ENCODE measurements at regions not wholly inside any gene's neighbourhood (a gene's known extent, or its start where the extent isn't known, plus 50 kb on each side); places are given as distances from the start of the nearest gene placed in this dataset.

GRCh38 chr1:93744299-93744988 lies 62.8 kb upstream of the BCAR3 start:
- no peak for DNase-seq

- DNase-seq, result no peak
Observed at GRCh38 chr1:93743465-93743864, 61.8 kb upstream of the BCAR3 start.

- no peak for DNase-seq
Observed at GRCh38 chr1:93740601-93741031, 59.0 kb upstream of the BCAR3 start.

GRCh38 chr1:93740157-93740556 lies 58.5 kb upstream of the BCAR3 start:
- no peak for DNase-seq

- DNase-seq, result no peak
Observed at GRCh38 chr1:93739472-93739871, 57.8 kb upstream of the BCAR3 start.

- DNase-seq, result no peak
Observed at GRCh38 chr1:93738926-93739325, 57.3 kb upstream of the BCAR3 start.

GRCh38 chr1:93738075-93738622 lies 56.5 kb upstream of the BCAR3 start:
- peak; percentile 100 for DNase-seq

- DNase-seq, result peak; percentile 92
Observed at GRCh38 chr1:93735722-93736121, 54.1 kb upstream of the BCAR3 start.

GRCh38 chr1:93734999-93735398 lies 53.4 kb upstream of the BCAR3 start:
- no peak for DNase-seq

GRCh38 chr1:93733340-93733739 lies 51.7 kb upstream of the BCAR3 start:
- no peak for DNase-seq

- no peak for DNase-seq
Observed at GRCh38 chr1:93732514-93732913, 50.9 kb upstream of the BCAR3 start.
